Vagina (tissue), 2 donors: ENCODE measurements at regions not wholly inside any gene's neighbourhood (a gene's known extent, or its start where the extent isn't known, plus 50 kb on each side); places are given as distances from the start of the nearest gene placed in this dataset.

Experiments used
- DNase-seq, 2 donors: peaks; one replicate each; pipeline ENCODE4 v3.0.0-alpha.2; 2017; ENCODE audit errors: extremely low spot score in 2 of 2
- H3K27ac ChIP-seq: fragments of 200-600 bp; sonication (generic); one replicate; pipeline ENCODE4 v1.5.1; 2019
- H3K27me3 ChIP-seq: fragments of 200-600 bp; sonication (generic); one replicate; pipeline ENCODE4 v1.5.1; 2019
- H3K36me3 ChIP-seq, 2 donors: fragments of 200-600 bp; sonication (generic); one replicate each; pipeline ENCODE4 v1.5.1; 2017 to 2019
- H3K4me1 ChIP-seq: fragments of 200-600 bp; sonication (generic); one replicate; pipeline ENCODE4 v1.5.1; 2019
- H3K4me3 ChIP-seq, 2 donors: fragments of 200-600 bp; sonication (generic); 1 replicate in 1 of 2; 2 replicates in 1 of 2; pipeline ENCODE4 v1.5.1; 2016 to 2019
- H3K9me3 ChIP-seq: fragments of 200-600 bp; sonication (generic); one replicate; pipeline ENCODE4 v1.5.1; 2019
- CTCF ChIP-seq, 3 experiments: fragments of 450-650 bp in 2 of 3; fragments of 200-600 bp in 1 of 3; sonication (generic) in 1 of 3; IDR thresholded peaks; one replicate each; pipeline ENCODE4 v1.5.1; 2017 to 2019; ENCODE audit warnings: antibody characterized with exemption in 3 of 3, mild to moderate bottlenecking in 2 of 3, moderate library complexity in 2 of 3
- POLR2A ChIP-seq, 2 donors: fragments of 450-650 bp; IDR thresholded peaks; one replicate each; pipeline ENCODE4 v1.6.1; 2017; ENCODE audit warnings: antibody characterized with exemption in 2 of 2, mild to moderate bottlenecking in 2 of 2, moderate library complexity in 2 of 2
- POLR2AphosphoS5 ChIP-seq, 2 donors: sonication (generic); formaldehyde crosslinking; IDR thresholded peaks; one replicate each; pipeline ENCODE4 v1.9.0; 2017; ENCODE audit warnings: antibody characterized with exemption in 2 of 2, mild to moderate bottlenecking in 2 of 2, low read depth in 1 of 2; ENCODE audit not compliant: insufficient read depth in 1 of 2
- intact Hi-C: fragments of 100-400 bp; cut with DNase I; formaldehyde crosslinking; loops from one replicate; pipeline ENCODE4 v1.15.1; 2023

GRCh38 chr3:64925575-64925974 is 237.8 kb upstream of the ADAMTS9 start:
- no peaks in the 10 kb centered on the region for H3K36me3 ChIP-seq
- intact Hi-C loops, result no loop called here
- no peak for DNase-seq
- H3K27me3 ChIP-seq, result no peaks in the 10 kb centered on the region
- no peak for TF ChIP-seq POLR2AphosphoS5 (IDR thresholded peaks at IDR 0.05; ENCODE audit: insufficient read depth in 1 of 2, low read depth in 1 of 2)
- TF ChIP-seq CTCF (IDR thresholded peaks at IDR 0.05), result no peak
- no peak for TF ChIP-seq POLR2A (IDR thresholded peaks at IDR 0.05)
- no peaks in the 10 kb centered on the region for H3K9me3 ChIP-seq
- H3K4me1 ChIP-seq, result no peaks in the 10 kb centered on the region
- H3K27ac ChIP-seq, result peak overlapping the region; percentile 17
- H3K4me3 ChIP-seq, result no peak overlapping the region

GRCh38 chr3:64924961-64925360 is 237.2 kb upstream of the ADAMTS9 start:
- Histone ChIP-seq H3K36me3 (no peaks in the 10 kb centered on the region), H3K4me1 (no peaks in the 10 kb centered on the region), H3K4me3 (no peak overlapping the region), H3K27me3 (no peaks in the 10 kb centered on the region), H3K27ac (peak overlapping the region; percentile 17), H3K9me3 (no peaks in the 10 kb centered on the region)
- no peak for DNase-seq
- intact Hi-C loops, result no loop called here
- TF ChIP-seq POLR2AphosphoS5 (IDR thresholded peaks at IDR 0.05; ENCODE audit: insufficient read depth in 1 of 2, low read depth in 1 of 2) (no peak), CTCF (IDR thresholded peaks at IDR 0.05) (no peak), POLR2A (IDR thresholded peaks at IDR 0.05) (no peak)

GRCh38 chr3:64922213-64922612 is 234.4 kb upstream of the ADAMTS9 start:
- TF ChIP-seq POLR2AphosphoS5 (IDR thresholded peaks at IDR 0.05; ENCODE audit: insufficient read depth in 1 of 2, low read depth in 1 of 2), result no peak
- TF ChIP-seq CTCF (IDR thresholded peaks at IDR 0.05), result no peak
- TF ChIP-seq POLR2A (IDR thresholded peaks at IDR 0.05), result no peak
- H3K4me3 ChIP-seq, result no peak overlapping the region
- H3K27ac ChIP-seq, result no peak overlapping the region
- no peaks in the 10 kb centered on the region for H3K9me3 ChIP-seq
- no peaks in the 10 kb centered on the region for H3K27me3 ChIP-seq
- H3K4me1 ChIP-seq, result no peaks in the 10 kb centered on the region
- intact Hi-C loops, result no loop called here
- DNase-seq, result no peak
- H3K36me3 ChIP-seq, result no peaks in the 10 kb centered on the region

DNA sequence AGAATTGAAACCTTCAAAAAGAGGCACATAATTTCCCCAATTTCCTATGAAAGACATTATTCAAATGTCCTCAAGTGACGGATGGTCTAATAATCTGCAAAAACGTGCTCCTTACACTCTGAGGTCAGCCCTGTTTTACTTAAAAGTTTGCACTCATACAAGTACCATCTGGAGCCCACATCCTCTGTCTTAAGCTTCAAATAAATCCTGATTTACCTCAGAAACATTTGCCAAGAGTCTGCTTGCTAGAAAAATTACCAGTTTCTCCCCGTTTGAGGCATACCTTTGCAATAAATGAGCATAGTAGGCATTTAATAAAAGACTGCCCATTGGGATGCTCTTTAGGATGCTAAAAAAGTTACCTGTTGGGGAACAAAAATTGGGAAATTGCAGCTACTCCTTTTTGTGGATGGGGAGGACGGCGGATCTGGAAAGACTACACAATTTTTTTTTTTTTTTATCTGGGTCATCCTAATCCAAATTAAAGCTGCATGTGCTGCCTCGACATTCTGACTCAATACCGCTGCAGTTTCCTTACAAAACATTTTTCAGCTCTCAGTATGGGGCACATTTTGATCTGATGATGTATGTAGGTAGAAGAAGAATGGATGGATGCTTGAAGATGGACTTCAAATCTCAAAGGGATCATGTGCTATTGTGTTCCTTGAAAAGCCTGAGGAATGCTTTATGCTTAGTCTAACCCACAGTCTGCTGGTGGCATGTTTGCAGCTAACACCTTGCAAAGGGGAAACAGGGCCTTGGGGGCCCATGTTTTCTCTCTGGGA is 233.7 kb upstream of the ADAMTS9 start:
- no peak overlapping the region for H3K4me3 ChIP-seq
- TF ChIP-seq POLR2AphosphoS5 (IDR thresholded peaks at IDR 0.05; ENCODE audit: insufficient read depth in 1 of 2, low read depth in 1 of 2) (no peak), POLR2A (IDR thresholded peaks at IDR 0.05) (no peak), CTCF (IDR thresholded peaks at IDR 0.05) (no peak)
- no peak overlapping the region for H3K27ac ChIP-seq
- H3K27me3 ChIP-seq, result no peaks in the 10 kb centered on the region
- intact Hi-C loops, result no loop called here
- no peaks in the 10 kb centered on the region for H3K9me3 ChIP-seq
- no peaks in the 10 kb centered on the region for H3K36me3 ChIP-seq
- no peak for DNase-seq
- no peaks in the 10 kb centered on the region for H3K4me1 ChIP-seq

GRCh38 chr3:64919934-64920333 is 232.1 kb upstream of the ADAMTS9 start:
- no peak for DNase-seq
- Histone ChIP-seq H3K9me3 (no peaks in the 10 kb centered on the region), H3K27ac (no peak overlapping the region), H3K36me3 (no peaks in the 10 kb centered on the region), H3K27me3 (no peaks in the 10 kb centered on the region), H3K4me1 (peaks cover 11% of the 10 kb centered on the region), H3K4me3 (no peak overlapping the region)
- intact Hi-C loops, result no loop called here
- TF ChIP-seq POLR2AphosphoS5 (IDR thresholded peaks at IDR 0.05; ENCODE audit: insufficient read depth in 1 of 2, low read depth in 1 of 2), result no peak
- no peak for TF ChIP-seq POLR2A (IDR thresholded peaks at IDR 0.05)
- no peak for TF ChIP-seq CTCF (IDR thresholded peaks at IDR 0.05)
